ENCODE measurements at regions not wholly inside any gene's neighbourhood (a gene's known extent, or its start where the extent isn't known, plus 50 kb on each side); places are given as distances from the start of the nearest gene placed in this dataset.

GRCh38 chr6:106790149-106790770 lies 160.9 kb downstream of the QRSL1 start (continued):
- TF ChIP-seq STAT5B (CRISPR knock-in tag; IDR thresholded peaks at IDR 0.05) (no peak), REST (IDR thresholded peaks at IDR 0.05; ENCODE audit: borderline replicate concordance) (no peak), REST (CRISPR knock-in tag; IDR thresholded peaks at IDR 0.05; ENCODE audit: low read depth) (no peak), ZNF174 (CRISPR knock-in tag; IDR thresholded peaks at IDR 0.05) (no peak)

Data from K562 (cell line).